ENCODE measurements at regions not wholly inside any gene's neighbourhood (a gene's known extent, or its start where the extent isn't known, plus 50 kb on each side); places are given as distances from the start of the nearest gene placed in this dataset.

DNA sequence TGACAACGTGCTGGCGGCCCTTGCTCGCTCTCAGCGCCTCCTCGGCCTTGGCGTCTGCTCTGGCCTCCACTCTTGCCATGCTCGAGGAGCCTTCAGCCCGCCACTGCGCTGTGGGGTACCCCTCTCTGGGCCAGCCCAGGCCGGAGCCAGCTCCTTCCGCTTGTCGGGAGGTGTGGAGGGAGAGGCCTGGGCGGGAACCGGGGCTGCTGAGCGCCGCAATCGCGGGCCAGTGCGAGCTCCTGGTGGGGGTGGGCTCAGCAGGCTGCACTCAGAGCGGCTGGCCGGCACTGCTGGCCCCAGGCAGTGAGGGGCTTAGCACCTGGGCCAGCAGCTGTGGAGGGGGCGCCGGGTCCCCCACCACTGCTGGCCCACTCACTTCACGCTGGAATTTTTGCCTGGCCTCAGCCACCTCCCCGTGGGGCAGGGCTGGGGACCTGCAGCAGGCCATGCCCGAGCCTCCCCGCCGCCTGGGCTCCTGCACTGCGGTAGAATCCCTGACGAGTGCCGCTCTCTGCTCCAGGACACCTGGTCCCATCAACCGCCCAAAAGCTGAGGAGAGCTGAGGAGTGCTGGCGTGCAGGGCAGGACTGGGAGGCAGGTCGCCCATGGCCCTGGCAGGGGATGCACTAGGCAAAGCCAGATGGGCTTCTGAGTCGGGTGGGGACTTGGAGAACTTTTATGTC, 372.2 kb upstream of the NRG3 start:
- TF ChIP-seq, protein P1, sequence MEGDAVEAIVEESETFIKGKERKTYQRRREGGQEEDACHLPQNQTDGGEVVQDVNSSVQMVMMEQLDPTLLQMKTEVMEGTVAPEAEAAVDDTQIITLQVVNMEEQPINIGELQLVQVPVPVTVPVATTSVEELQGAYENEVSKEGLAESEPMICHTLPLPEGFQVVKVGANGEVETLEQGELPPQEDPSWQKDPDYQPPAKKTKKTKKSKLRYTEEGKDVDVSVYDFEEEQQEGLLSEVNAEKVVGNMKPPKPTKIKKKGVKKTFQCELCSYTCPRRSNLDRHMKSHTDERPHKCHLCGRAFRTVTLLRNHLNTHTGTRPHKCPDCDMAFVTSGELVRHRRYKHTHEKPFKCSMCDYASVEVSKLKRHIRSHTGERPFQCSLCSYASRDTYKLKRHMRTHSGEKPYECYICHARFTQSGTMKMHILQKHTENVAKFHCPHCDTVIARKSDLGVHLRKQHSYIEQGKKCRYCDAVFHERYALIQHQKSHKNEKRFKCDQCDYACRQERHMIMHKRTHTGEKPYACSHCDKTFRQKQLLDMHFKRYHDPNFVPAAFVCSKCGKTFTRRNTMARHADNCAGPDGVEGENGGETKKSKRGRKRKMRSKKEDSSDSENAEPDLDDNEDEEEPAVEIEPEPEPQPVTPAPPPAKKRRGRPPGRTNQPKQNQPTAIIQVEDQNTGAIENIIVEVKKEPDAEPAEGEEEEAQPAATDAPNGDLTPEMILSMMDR (IDR thresholded peaks at IDR 0.05 in 4 of 5, conservative IDR thresholded peaks at IDR 0.05 in 1 of 5) = no peak
- no peak for TF ChIP-seq POLR2A (IDR thresholded peaks at IDR 0.05)
